AG10803 (cell line): ENCODE measurements at regions not wholly inside any gene's neighbourhood (a gene's known extent, or its start where the extent isn't known, plus 50 kb on each side); places are given as distances from the start of the nearest gene placed in this dataset.

ENCODE experiments used
- DNase-seq: peaks from one replicate; pipeline ENCODE4 v3.0.0; 2010; ENCODE audit warnings: low read depth
- H3K4me3 ChIP-seq: 2 replicates; pipeline ENCODE4 v1.5.1; 2011; ENCODE audit warnings: mild to moderate bottlenecking, low read length, control low read depth
- TF ChIP-seq, protein P1 (sequence below): conservative IDR thresholded peaks from 2 replicates; pipeline ENCODE4 v1.5.1; 2011; ENCODE audit warnings: mild to moderate bottlenecking, low read length, control low read depth, inconsistent platforms

DNA sequence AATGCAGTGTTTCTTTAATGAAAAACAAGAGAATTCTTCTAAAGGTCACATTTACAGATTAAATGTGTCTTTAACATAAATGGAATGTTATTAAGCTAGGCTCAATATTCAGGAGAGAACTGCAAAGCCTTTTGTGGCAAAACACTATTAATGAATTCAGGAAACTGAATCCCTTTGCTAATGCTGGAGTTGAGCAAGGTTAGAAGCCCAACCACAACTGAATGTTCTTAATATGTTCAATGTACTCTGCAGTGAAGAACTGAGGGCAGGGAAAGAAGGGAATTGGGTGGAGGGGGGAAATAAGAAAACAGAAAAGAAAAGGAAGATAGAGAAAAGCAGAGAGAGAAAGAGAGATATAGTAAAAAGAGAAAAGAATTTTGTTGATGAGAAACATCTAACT is 276.7 kb upstream of the TMEM161B start:
- H3K4me3 ChIP-seq, result no peak overlapping the region
- DNase-seq, result no peak
- TF ChIP-seq, protein P1, sequence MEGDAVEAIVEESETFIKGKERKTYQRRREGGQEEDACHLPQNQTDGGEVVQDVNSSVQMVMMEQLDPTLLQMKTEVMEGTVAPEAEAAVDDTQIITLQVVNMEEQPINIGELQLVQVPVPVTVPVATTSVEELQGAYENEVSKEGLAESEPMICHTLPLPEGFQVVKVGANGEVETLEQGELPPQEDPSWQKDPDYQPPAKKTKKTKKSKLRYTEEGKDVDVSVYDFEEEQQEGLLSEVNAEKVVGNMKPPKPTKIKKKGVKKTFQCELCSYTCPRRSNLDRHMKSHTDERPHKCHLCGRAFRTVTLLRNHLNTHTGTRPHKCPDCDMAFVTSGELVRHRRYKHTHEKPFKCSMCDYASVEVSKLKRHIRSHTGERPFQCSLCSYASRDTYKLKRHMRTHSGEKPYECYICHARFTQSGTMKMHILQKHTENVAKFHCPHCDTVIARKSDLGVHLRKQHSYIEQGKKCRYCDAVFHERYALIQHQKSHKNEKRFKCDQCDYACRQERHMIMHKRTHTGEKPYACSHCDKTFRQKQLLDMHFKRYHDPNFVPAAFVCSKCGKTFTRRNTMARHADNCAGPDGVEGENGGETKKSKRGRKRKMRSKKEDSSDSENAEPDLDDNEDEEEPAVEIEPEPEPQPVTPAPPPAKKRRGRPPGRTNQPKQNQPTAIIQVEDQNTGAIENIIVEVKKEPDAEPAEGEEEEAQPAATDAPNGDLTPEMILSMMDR, result no peak

DNA sequence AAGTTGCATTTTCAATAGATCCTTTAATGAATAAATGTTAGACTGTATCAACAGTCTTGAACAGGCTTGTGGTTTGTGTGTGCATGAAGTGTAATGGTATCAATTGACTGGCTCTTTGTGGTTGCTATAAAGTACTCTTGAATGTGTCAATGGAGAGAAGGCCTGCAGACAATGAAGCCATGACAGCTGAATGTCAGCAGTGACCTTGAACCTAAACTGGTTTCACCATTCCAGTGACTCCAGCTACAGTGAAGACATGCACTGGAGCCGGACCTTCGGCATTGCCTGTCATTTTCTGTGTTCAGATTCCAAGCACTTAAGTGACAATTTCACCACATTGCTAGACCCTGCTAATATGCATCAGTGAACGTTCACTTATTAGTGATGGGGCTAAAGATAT is 276.0 kb upstream of the TMEM161B start:
- no peak overlapping the region for H3K4me3 ChIP-seq
- TF ChIP-seq, protein P1, result no peak
- no peak for DNase-seq

DNA sequence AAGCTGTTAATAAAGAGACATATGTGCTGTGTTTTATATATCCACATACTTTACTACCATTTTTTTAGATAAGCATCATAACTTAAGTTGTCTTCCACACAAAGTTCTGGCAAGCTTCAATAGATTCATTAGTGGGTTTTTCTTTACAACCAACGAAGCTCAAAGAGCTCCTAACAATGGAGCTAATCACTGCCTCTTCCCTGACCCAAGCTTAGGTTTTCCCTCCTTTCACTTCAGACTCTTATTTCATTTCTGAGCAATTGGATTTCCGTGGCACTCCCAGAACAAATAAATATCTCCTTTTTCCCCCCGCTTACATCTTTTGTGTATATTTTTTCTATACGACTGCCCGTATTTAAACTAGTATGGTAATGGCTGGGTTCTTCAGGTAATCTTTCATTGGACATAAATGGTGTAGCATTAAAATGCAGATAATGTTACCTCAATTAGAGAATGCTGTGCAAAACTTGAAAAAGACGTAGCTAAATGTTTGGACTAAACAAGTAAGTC is 275.5 kb upstream of the TMEM161B start:
- TF ChIP-seq, protein P1, result no peak
- DNase-seq, result no peak
- no peak overlapping the region for H3K4me3 ChIP-seq

DNA sequence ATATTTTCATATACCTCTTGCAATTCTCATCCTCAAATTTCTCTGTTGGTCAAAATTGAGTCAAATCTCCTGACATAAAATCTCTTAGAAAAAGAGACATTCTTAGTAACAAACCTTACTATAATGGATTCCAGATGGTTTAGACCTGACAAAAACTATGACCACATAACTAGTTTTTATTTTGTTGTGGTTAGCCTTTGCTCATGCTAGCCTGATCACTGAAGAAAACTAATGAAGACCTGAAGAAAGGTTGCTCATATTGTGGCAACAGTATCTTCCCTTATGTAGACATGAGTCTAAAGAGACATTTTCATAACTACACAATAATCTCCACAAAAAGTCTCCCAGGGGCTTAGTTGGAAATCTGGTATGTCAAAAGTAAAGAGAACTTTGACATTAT is 274.1 kb upstream of the TMEM161B start:
- no peak for DNase-seq
- H3K4me3 ChIP-seq, result no peak overlapping the region
- TF ChIP-seq, protein P1, result no peak

DNA sequence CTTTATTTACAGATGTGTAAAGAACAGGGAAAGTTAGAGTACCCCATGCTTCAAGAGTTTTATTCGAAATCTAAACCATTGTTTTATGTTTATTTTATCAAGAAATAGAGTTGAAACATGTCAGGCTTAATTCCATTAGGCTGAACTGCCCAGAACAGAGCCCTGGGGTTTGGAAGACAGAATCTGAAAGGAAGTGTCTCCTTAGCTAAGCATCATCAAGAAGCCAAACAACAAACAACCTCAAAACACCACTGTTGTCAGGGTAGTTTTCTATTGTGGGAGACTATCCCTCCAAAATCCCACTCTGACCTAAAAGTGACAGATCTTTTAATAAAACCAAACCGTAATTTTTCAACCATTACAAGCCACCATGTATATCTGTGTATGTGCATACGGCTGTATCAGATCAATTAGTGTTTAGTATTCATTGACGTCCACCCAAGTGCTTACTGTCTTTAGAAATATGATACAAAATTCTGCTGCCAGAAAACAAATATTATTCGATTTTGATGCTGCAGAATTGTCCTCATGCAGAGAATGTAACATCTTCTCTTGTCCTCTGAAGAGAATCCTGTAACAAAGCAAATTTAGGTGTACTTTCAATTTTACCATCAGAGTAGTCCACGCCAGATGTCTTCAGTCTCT is 271.9 kb upstream of the TMEM161B start:
- no peak overlapping the region for H3K4me3 ChIP-seq
- TF ChIP-seq, protein P1, result no peak
- no peak for DNase-seq

DNA sequence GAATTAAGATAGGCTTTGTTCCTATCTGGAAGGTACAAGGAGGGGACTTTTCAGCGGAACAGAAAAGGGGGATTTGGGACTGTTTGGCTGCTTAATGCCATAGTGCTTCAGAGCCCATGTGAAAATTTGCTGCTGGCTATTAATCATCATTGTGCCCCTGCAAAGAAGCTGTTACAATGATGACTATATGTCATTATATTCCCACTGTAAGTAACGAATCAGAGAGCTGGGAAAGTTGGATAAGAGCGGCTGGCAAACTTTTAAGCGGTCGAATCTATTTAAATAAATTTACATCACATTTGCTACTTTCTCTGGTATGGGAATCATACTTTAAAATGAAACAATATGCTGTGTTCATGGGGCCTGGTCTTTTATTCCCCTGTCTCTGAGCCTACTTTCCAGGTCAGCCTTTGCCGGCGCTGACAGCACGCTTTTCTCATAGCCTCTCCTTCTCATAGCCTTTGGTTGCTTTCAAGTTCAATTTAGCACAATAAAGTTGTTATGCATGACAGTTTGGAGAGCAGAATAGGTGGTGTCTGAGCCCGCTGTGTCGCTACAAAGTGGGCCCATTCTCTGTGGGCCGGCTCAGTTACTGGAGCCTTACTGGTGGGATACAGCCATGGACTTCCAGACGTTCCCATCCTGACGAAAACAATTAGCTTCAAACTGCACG is 271.2 kb upstream of the TMEM161B start:
- TF ChIP-seq, protein P1, result no peak
- no peak overlapping the region for H3K4me3 ChIP-seq
- DNase-seq, result no peak

DNA sequence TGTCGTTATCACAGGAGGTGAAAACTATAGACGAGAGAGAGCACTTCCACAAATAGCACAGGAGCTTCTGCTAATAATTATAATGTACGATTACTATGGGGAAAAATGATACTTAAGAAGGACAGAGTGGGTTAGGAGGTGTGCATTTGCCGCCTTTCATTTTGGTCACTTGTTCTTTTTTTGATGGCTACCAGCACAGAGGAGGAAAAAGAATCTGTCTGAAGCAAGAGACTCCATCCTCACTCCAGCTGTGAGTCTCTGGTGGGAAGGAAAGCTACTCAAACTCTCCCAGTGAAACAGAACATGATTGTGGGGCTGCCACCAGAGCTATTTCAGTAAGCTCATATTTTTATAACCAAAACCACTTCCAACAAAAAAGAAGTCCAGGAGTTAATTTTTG is 270.4 kb upstream of the TMEM161B start:
- no peak overlapping the region for H3K4me3 ChIP-seq
- no peak for DNase-seq

More for the DNA sequence above, 270.4 kb upstream of the TMEM161B start:
- TF ChIP-seq, protein P1, result no peak
